ENCODE measurements at regions not wholly inside any gene's neighbourhood (a gene's known extent, or its start where the extent isn't known, plus 50 kb on each side); places are given as distances from the start of the nearest gene placed in this dataset.

DNA sequence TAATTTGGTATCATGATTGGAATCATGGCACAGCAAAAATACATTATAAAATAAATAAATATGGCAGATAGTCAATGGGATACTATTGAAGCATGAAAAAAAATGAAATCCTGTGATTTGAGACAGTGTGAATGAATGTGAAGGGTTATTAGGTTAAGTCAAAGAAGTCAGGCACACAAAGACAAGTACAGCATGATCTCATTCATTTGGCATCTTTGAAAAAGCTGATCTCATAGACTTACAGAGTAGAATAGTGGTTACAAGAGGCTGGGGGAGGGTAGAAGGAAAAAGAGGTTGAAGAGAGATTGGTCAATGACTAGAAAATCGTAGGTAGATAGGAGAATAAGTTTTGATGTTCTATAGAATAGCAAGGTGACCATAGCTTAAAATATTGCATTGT, 295.1 kb upstream of the SLITRK5 start:
- Histone ChIP-seq H3K4me1 (ENCODE audit: control insufficient read depth, insufficient read depth, low read length) (no peaks in the 10 kb centered on the region), H3K36me3 (ENCODE audit: control insufficient read depth, insufficient read depth, low read length) (no peaks in the 10 kb centered on the region), H3K4me3 (ENCODE audit: low read length) (no peak overlapping the region), H3K27me3 (ENCODE audit: control insufficient read depth, insufficient read depth, low read length) (no peaks in the 10 kb centered on the region), H3K27ac (ENCODE audit: low read length) (no peak overlapping the region), H3K9me3 (replicated peaks; ENCODE audit: control insufficient read depth, low read depth, low read length) (no peaks in the 10 kb centered on the region)
- no peak for DNase-seq
- whole genome bisulfite sequencing (ENCODE audit: insufficient coverage), result no CpG with 5 or more reads among the region's 1 CpG

DNA sequence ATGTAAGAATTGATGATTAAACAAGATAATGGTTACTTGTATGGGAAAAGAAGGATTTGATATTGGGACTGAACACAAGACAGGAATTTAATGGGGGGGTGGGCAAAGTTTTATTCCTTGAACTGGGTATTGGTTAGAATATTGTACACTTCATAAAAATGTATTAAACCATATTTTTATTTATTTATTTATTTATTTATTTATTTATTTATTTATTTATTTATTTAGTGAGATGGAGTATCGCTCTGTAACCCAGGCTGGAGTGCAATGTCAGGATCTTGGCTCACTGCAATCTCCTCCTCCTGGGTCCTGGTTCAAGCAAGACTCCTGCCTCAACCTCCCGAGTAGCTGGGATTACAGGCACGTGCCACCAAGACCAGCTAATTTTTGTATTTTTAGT, 287.1 kb upstream of the SLITRK5 start:
- Histone ChIP-seq H3K4me3 (ENCODE audit: low read length) (no peak overlapping the region), H3K27me3 (ENCODE audit: control insufficient read depth, insufficient read depth, low read length) (no peaks in the 10 kb centered on the region), H3K36me3 (ENCODE audit: control insufficient read depth, insufficient read depth, low read length) (no peaks in the 10 kb centered on the region), H3K9me3 (replicated peaks; ENCODE audit: control insufficient read depth, low read depth, low read length) (no peaks in the 10 kb centered on the region), H3K27ac (ENCODE audit: low read length) (no peak overlapping the region), H3K4me1 (ENCODE audit: control insufficient read depth, insufficient read depth, low read length) (no peaks in the 10 kb centered on the region)
- WGBS (ENCODE audit: insufficient coverage), result 83% methylated on average over 2 of the region's 3 CpGs
- no peak for DNase-seq

DNA sequence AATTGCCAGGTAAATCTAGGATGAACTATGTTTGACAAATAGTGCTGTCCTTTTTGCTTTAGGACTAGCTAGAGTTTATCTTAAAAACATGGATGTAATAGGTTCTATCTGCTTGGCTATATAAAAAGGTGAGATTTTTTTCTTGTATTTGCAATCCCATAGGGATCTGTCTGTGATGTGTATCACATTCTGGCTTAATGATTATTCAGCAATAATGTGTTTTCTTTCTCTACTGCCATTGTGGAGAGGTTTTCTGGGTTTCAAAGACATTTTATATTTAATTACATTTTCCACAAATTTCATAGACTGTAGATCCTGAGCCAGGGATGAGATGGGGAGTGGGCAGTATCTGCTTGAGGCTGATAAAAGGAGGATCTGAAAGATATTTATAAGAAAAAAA, 277.8 kb upstream of the SLITRK5 start:
- no peaks in the 10 kb centered on the region for H3K9me3 ChIP-seq (replicated peaks; ENCODE audit: control insufficient read depth, low read depth, low read length)
- H3K27ac ChIP-seq (ENCODE audit: low read length), result no peak overlapping the region
- no peaks in the 10 kb centered on the region for H3K4me1 ChIP-seq (ENCODE audit: control insufficient read depth, insufficient read depth, low read length)
- H3K36me3 ChIP-seq (ENCODE audit: control insufficient read depth, insufficient read depth, low read length), result no peaks in the 10 kb centered on the region
- no peak for DNase-seq
- no peak overlapping the region for H3K4me3 ChIP-seq (ENCODE audit: low read length)
- H3K27me3 ChIP-seq (ENCODE audit: control insufficient read depth, insufficient read depth, low read length), result no peaks in the 10 kb centered on the region

- no peaks in the 10 kb centered on the region for H3K36me3 ChIP-seq (ENCODE audit: control insufficient read depth, insufficient read depth, low read length)
- H3K27ac ChIP-seq (ENCODE audit: low read length), result no peak overlapping the region
- no peaks in the 10 kb centered on the region for H3K27me3 ChIP-seq (ENCODE audit: control insufficient read depth, insufficient read depth, low read length)
- WGBS (ENCODE audit: insufficient coverage), result 83% methylated on average over 1 of the region's 3 CpGs
- DNase-seq, result no peak
- no peaks in the 10 kb centered on the region for H3K9me3 ChIP-seq (replicated peaks; ENCODE audit: control insufficient read depth, low read depth, low read length)
- H3K4me1 ChIP-seq (ENCODE audit: control insufficient read depth, insufficient read depth, low read length), result no peaks in the 10 kb centered on the region
- no peak overlapping the region for H3K4me3 ChIP-seq (ENCODE audit: low read length)
Measured at GRCh38 chr13:87398047-87398446, 273.1 kb upstream of the SLITRK5 start.

DNA sequence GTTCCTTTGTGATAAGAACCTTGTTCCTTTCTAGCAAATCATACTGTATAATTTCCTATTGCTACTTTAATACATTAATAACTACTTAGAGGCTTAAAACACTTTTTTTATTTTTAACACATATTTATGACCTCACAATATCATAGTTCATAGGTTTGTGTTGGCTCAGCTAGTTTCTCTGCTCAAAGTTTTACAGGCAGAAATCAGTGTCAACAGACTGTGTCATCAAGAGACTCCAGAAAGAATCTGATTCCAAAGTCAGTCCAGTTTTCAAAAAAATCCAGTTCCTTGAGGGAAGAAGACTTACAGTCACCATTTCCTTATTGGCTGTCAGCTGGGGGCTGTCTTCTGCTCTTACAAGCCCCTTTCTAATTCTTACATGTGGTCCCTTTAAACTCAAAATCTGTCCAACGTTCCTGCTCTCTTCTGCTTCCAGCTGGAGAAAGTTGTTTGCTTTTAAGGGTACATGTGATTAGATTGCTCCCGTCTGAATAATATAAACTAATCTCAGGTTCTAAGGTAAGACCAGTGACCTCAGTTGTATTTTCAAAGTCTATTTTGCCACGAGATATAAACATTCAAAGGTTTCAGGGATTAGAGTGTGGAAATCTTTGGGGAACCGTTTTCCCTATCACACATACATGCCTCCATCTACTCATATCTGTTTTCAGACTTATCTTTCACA, 267.3 kb upstream of the SLITRK5 start:
- no peaks in the 10 kb centered on the region for H3K27me3 ChIP-seq (ENCODE audit: control insufficient read depth, insufficient read depth, low read length)
- no peak overlapping the region for H3K4me3 ChIP-seq (ENCODE audit: low read length)
- H3K27ac ChIP-seq (ENCODE audit: low read length), result no peak overlapping the region
- H3K36me3 ChIP-seq (ENCODE audit: control insufficient read depth, insufficient read depth, low read length), result no peaks in the 10 kb centered on the region
- no peak for DNase-seq
- H3K4me1 ChIP-seq (ENCODE audit: control insufficient read depth, insufficient read depth, low read length), result no peaks in the 10 kb centered on the region
- H3K9me3 ChIP-seq (replicated peaks; ENCODE audit: control insufficient read depth, low read depth, low read length), result no peaks in the 10 kb centered on the region
- no CpG with 5 or more reads among the region's 4 CpGs for WGBS (ENCODE audit: insufficient coverage)

DNA sequence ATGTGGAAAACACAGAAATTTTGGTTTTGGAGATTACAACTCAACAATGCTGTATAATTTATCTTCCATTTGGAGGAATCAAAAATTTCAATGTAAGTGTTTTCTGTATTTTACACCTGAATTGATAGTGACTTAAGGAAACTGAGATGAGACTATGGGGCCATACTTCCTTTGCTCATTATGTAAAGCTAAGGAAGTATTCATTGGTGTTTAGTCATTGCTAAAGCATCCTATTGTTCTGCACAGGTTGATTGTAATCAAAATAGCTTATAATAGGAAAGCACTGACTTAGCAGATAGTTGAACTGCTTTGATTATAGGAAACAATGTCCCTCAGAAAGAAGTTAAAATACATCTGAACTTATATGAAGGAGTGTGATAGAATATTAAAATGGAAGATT, 244.4 kb upstream of the SLITRK5 start:
- Histone ChIP-seq H3K4me3 (ENCODE audit: low read length) (no peak overlapping the region), H3K4me1 (ENCODE audit: control insufficient read depth, insufficient read depth, low read length) (no peaks in the 10 kb centered on the region), H3K27me3 (ENCODE audit: control insufficient read depth, insufficient read depth, low read length) (no peaks in the 10 kb centered on the region), H3K36me3 (ENCODE audit: control insufficient read depth, insufficient read depth, low read length) (no peaks in the 10 kb centered on the region), H3K9me3 (replicated peaks; ENCODE audit: control insufficient read depth, low read depth, low read length) (no peaks in the 10 kb centered on the region), H3K27ac (ENCODE audit: low read length) (no peak overlapping the region)
- DNase-seq, result no peak

DNA sequence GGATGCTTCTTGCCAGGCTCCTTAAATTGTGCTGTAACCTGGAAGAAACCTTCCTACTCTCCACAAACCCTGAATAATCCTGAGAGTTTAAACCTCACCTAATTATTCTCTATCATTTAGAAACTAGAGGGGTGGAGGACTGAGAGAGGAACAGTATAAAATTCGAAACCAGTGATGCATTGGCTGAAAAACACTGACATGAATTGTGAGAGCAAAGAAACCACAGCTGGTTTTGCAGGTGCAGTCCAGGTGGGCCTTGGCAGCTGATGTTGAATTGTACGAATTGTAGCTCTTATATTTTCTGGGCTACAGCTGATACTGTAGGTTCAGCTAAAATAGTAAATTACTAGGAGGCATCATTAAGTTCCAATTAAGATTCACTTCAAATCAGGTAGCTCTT, 227.0 kb upstream of the SLITRK5 start:
- no CpG with 5 or more reads among the region's 2 CpGs for WGBS (ENCODE audit: insufficient coverage)
- H3K27me3 ChIP-seq (ENCODE audit: control insufficient read depth, insufficient read depth, low read length), result no peaks in the 10 kb centered on the region
- no peak for DNase-seq
- no peaks in the 10 kb centered on the region for H3K4me1 ChIP-seq (ENCODE audit: control insufficient read depth, insufficient read depth, low read length)
- no peaks in the 10 kb centered on the region for H3K9me3 ChIP-seq (replicated peaks; ENCODE audit: control insufficient read depth, low read depth, low read length)
- H3K27ac ChIP-seq (ENCODE audit: low read length), result no peak overlapping the region
- no peak overlapping the region for H3K4me3 ChIP-seq (ENCODE audit: low read length)
- H3K36me3 ChIP-seq (ENCODE audit: control insufficient read depth, insufficient read depth, low read length), result no peaks in the 10 kb centered on the region

- Histone ChIP-seq H3K36me3 (ENCODE audit: control insufficient read depth, insufficient read depth, low read length) (no peaks in the 10 kb centered on the region), H3K27me3 (ENCODE audit: control insufficient read depth, insufficient read depth, low read length) (no peaks in the 10 kb centered on the region), H3K4me3 (ENCODE audit: low read length) (no peak overlapping the region), H3K4me1 (ENCODE audit: control insufficient read depth, insufficient read depth, low read length) (no peaks in the 10 kb centered on the region), H3K9me3 (replicated peaks; ENCODE audit: control insufficient read depth, low read depth, low read length) (no peaks in the 10 kb centered on the region), H3K27ac (ENCODE audit: low read length) (no peak overlapping the region)
- no CpG with 5 or more reads among the region's 2 CpGs for WGBS (ENCODE audit: insufficient coverage)
- DNase-seq, result no peak
Measured at GRCh38 chr13:87452281-87452680, 218.9 kb upstream of the SLITRK5 start.

DNA sequence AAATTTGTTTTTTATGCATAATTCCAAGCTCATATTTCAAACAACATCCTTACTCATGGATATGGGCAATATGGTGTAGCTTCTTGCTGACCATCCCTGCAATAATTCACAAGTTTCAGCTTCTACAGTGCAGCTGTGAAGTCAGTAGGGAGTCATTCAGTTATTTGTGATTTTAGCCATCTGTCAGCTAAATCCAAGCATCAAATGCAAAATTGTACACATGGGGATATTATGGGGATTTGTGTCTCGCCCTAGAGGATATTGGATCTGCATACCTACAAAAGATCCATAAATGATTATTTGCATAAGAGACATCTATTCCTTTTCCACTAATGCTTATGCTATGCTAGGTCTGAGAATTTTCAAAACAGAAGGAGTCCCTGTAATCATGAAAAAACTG, 217.9 kb upstream of the SLITRK5 start:
- Histone ChIP-seq H3K27ac (ENCODE audit: low read length) (no peak overlapping the region), H3K27me3 (ENCODE audit: control insufficient read depth, insufficient read depth, low read length) (no peaks in the 10 kb centered on the region), H3K4me3 (ENCODE audit: low read length) (no peak overlapping the region), H3K4me1 (ENCODE audit: control insufficient read depth, insufficient read depth, low read length) (no peaks in the 10 kb centered on the region), H3K9me3 (replicated peaks; ENCODE audit: control insufficient read depth, low read depth, low read length) (no peaks in the 10 kb centered on the region), H3K36me3 (ENCODE audit: control insufficient read depth, insufficient read depth, low read length) (no peaks in the 10 kb centered on the region)
- no peak for DNase-seq
- no CpG with 5 or more reads among the region's 1 CpG for WGBS (ENCODE audit: insufficient coverage)

DNA sequence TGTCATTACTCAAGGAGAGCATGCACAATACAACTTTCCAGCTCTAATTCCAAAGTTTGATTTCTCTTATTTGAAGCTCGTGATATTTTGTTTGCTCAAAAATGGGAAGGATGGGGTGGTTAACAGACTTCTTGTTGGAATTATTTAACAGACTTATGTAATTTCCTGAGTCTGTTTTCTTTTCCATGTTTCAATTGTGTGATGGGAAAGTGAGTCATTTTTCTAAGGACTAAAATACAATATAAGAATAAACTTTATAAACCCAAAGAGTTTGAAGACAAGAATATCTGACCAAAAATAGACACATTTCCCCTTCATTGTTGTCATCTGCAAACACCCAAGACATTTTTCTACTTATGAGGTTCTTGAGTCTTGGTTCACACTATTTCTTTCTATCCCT, 211.8 kb upstream of the SLITRK5 start:
- H3K4me1 ChIP-seq (ENCODE audit: control insufficient read depth, insufficient read depth, low read length), result no peaks in the 10 kb centered on the region
- H3K4me3 ChIP-seq (ENCODE audit: low read length), result no peak overlapping the region
- H3K27ac ChIP-seq (ENCODE audit: low read length), result no peak overlapping the region
- no CpG with 5 or more reads among the region's 1 CpG for WGBS (ENCODE audit: insufficient coverage)
- no peaks in the 10 kb centered on the region for H3K36me3 ChIP-seq (ENCODE audit: control insufficient read depth, insufficient read depth, low read length)
- no peaks in the 10 kb centered on the region for H3K9me3 ChIP-seq (replicated peaks; ENCODE audit: control insufficient read depth, low read depth, low read length)
- no peak for DNase-seq
- no peaks in the 10 kb centered on the region for H3K27me3 ChIP-seq (ENCODE audit: control insufficient read depth, insufficient read depth, low read length)

DNA sequence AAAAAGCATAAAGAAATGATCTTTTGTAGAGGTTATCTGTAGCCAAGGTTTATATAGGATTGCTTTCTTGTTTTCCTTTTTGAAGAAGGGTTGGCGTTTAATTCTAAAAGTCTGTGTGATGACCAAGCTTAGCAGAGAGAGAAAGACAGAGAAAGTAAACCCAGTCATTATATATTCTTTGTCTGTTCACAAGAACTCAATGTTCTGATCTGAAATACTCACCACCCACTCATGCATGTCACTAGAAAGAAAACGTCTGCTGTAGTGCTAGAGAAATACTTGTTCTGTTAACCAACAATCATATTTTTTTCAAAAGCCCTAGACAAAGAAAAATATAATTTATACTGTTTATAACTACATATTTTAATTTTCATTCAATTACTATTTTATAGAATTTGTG, 173.7 kb upstream of the SLITRK5 start:
- no peak overlapping the region for H3K27ac ChIP-seq (ENCODE audit: low read length)
- H3K4me3 ChIP-seq (ENCODE audit: low read length), result no peak overlapping the region
- DNase-seq, result no peak
- H3K36me3 ChIP-seq (ENCODE audit: control insufficient read depth, insufficient read depth, low read length), result no peaks in the 10 kb centered on the region
- H3K4me1 ChIP-seq (ENCODE audit: control insufficient read depth, insufficient read depth, low read length), result no peaks in the 10 kb centered on the region
- H3K9me3 ChIP-seq (replicated peaks; ENCODE audit: control insufficient read depth, low read depth, low read length), result no peaks in the 10 kb centered on the region
- no CpG with 5 or more reads among the region's 2 CpGs for WGBS (ENCODE audit: insufficient coverage)
- H3K27me3 ChIP-seq (ENCODE audit: control insufficient read depth, insufficient read depth, low read length), result no peaks in the 10 kb centered on the region
